GM23338 (cell line): ENCODE measurements at regions not wholly inside any gene's neighbourhood (a gene's known extent, or its start where the extent isn't known, plus 50 kb on each side); places are given as distances from the start of the nearest gene placed in this dataset.

ENCODE experiments used
- ATAC-seq: fragments of 200-7000 bp; cut with Tn5 transposase; 3 replicates; pipeline ENCODE4 v1.9.1; 2020
- DNase-seq: peaks from one replicate; pipeline ENCODE4 v3.0.0-alpha.2; 2015; ENCODE audit warnings: low spot score
- H2AFZ ChIP-seq: fragments of 200-600 bp; sonication (generic); 2 replicates; pipeline ENCODE4 v1.8.0; 2016; ENCODE audit warnings: antibody characterized with exemption, mild to moderate bottlenecking, moderate library complexity
- H3F3A ChIP-seq: fragments of 200-600 bp; sonication (generic); replicated peaks from 2 replicates; pipeline ENCODE4 v1.8.0; 2017; ENCODE audit warnings: antibody characterized with exemption, mixed run types, low read depth
- H3K27ac ChIP-seq: fragments of 200-600 bp; sonication (generic); 2 replicates; pipeline ENCODE4 v1.6.1; 2016; ENCODE audit warnings: low read depth
- H3K27me3 ChIP-seq: fragments of 200-600 bp; sonication (generic); 2 replicates; pipeline ENCODE4 v1.8.0; 2016; ENCODE audit warnings: mild to moderate bottlenecking, mixed run types, moderate library complexity; ENCODE audit not compliant: insufficient read depth
- H3K36me3 ChIP-seq: fragments of 200-600 bp; sonication (generic); 2 replicates; pipeline ENCODE4 v1.8.0; 2016; ENCODE audit warnings: mild to moderate bottlenecking; ENCODE audit not compliant: insufficient read depth
- H3K4me1 ChIP-seq: fragments of 200-600 bp; sonication (generic); 2 replicates; pipeline ENCODE4 v1.8.0; 2016; ENCODE audit warnings: mild to moderate bottlenecking, moderate library complexity; ENCODE audit not compliant: insufficient read depth
- H3K4me2 ChIP-seq: fragments of 200-600 bp; sonication (generic); 2 replicates; pipeline ENCODE4 v1.7.1; 2017; ENCODE audit warnings: mixed run types
- H3K4me3 ChIP-seq: fragments of 200-600 bp; sonication (generic); 2 replicates; pipeline ENCODE4 v1.6.1; 2016; ENCODE audit warnings: mixed run types
- H3K79me2 ChIP-seq: fragments of 200-600 bp; sonication (generic); replicated peaks from 2 replicates; pipeline ENCODE4 v1.8.0; 2017; ENCODE audit warnings: mild to moderate bottlenecking; ENCODE audit not compliant: insufficient read depth
- H3K9me2 ChIP-seq: fragments of 200-600 bp; sonication (generic); 2 replicates; pipeline ENCODE4 v1.8.0; 2017; ENCODE audit not compliant: insufficient read depth
- H4K20me1 ChIP-seq: fragments of 200-600 bp; sonication (generic); replicated peaks from 2 replicates; pipeline ENCODE4 v1.8.0; 2017; ENCODE audit warnings: mild to moderate bottlenecking; ENCODE audit not compliant: insufficient read depth
- H3K27ac Mint-ChIP-seq: 2 replicates; pipeline ENCODE4 v1.8.0; 2020; ENCODE audit warnings: inconsistent platforms, mild to moderate bottlenecking, moderate library complexity, mixed read lengths
- H3K27me3 Mint-ChIP-seq: 3 replicates; pipeline ENCODE4 v1.8.0; 2022; ENCODE audit warnings: low read depth, mild to moderate bottlenecking, moderate library complexity, mixed read lengths, inconsistent platforms; ENCODE audit not compliant: insufficient read depth, poor library complexity
- H3K36me3 Mint-ChIP-seq: 3 replicates; pipeline ENCODE4 v1.8.0; 2021; ENCODE audit warnings: low read depth, mild to moderate bottlenecking, inconsistent platforms, moderate library complexity, mixed read lengths
- H3K4me1 Mint-ChIP-seq: 3 replicates; pipeline ENCODE4 v1.8.0; 2020; ENCODE audit warnings: mild to moderate bottlenecking, inconsistent platforms, mixed read lengths
- H3K4me3 Mint-ChIP-seq: 3 replicates; pipeline ENCODE4 v1.8.0; 2021; ENCODE audit warnings: moderate library complexity, mild to moderate bottlenecking, inconsistent platforms, mixed read lengths
- H3K9me3 Mint-ChIP-seq: 3 replicates; pipeline ENCODE4 v1.8.0; 2020; ENCODE audit warnings: moderate library complexity, mild to moderate bottlenecking, inconsistent platforms, mixed read lengths
- CREB1 ChIP-seq: fragments of 250-450 bp; sonication (Bioruptor Pico); IDR thresholded peaks from 2 replicates; pipeline ENCODE4 v1.5.0; 2020; ENCODE audit warnings: low read depth, mild to moderate bottlenecking, moderate library complexity
- CTCF ChIP-seq, 2 experiments: fragments of 200-600 bp in 1 of 2; sonication (generic) in 1 of 2; conservative IDR thresholded peaks; 2 replicates each; pipeline versions ENCODE4 v1.5.1 to v1.6.1; 2016 to 2017; ENCODE audit warnings: antibody characterized with exemption in 2 of 2, low read depth in 2 of 2, mild to moderate bottlenecking in 2 of 2, moderate library complexity in 1 of 2
- ETS1 ChIP-seq: IDR thresholded peaks from 2 replicates; pipeline ENCODE4 v1.6.1; 2016; ENCODE audit warnings: antibody characterized with exemption
- EZH2 ChIP-seq: fragments of 200-600 bp; sonication (generic); IDR thresholded peaks from one replicate; pipeline ENCODE4 v1.8.0; 2017; ENCODE audit warnings: antibody characterized with exemption, mild to moderate bottlenecking, low read depth; ENCODE audit not compliant: unreplicated experiment
- EZH2phosphoT487 ChIP-seq: fragments of 200-600 bp; sonication (generic); IDR thresholded peaks from one replicate; pipeline ENCODE4 v1.8.1; 2018; ENCODE audit warnings: antibody characterized with exemption; ENCODE audit not compliant: unreplicated experiment
- JUNB ChIP-seq: IDR thresholded peaks from one replicate; pipeline ENCODE4 v1.6.1; 2016; ENCODE audit warnings: antibody characterized with exemption; ENCODE audit not compliant: unreplicated experiment
- NANOG ChIP-seq: IDR thresholded peaks from 2 replicates; pipeline ENCODE4 v1.6.1; 2016; ENCODE audit warnings: antibody characterized with exemption, borderline replicate concordance
- POLR2AphosphoS5 ChIP-seq: IDR thresholded peaks from 2 replicates; pipeline ENCODE4 v1.6.1; 2016; ENCODE audit warnings: antibody characterized with exemption, low read depth
- REST ChIP-seq: IDR thresholded peaks from one replicate; pipeline ENCODE4 v1.6.1; 2018; ENCODE audit warnings: antibody characterized with exemption; ENCODE audit not compliant: unreplicated experiment
- STAT1 ChIP-seq: IDR thresholded peaks from one replicate; pipeline ENCODE4 v1.6.1; 2016; ENCODE audit warnings: antibody characterized with exemption; ENCODE audit not compliant: unreplicated experiment
- ZNF114 ChIP-seq: fragments of 250-450 bp; sonication (Bioruptor Pico); IDR thresholded peaks from 2 replicates; pipeline ENCODE4 v1.5.0; 2020; ENCODE audit warnings: mild to moderate bottlenecking, moderate library complexity
- ZNF331 ChIP-seq: fragments of 250-450 bp; sonication (Bioruptor Pico); IDR thresholded peaks from 2 replicates; pipeline ENCODE4 v1.5.0; 2020; ENCODE audit warnings: low read depth, mild to moderate bottlenecking, moderate library complexity
- ZNF462 ChIP-seq: fragments of 250-450 bp; sonication (Bioruptor Pico); IDR thresholded peaks from 2 replicates; pipeline ENCODE4 v1.5.0; 2020; ENCODE audit warnings: mild to moderate bottlenecking, moderate library complexity

- H3K27me3 ChIP-seq, result no peaks in the 10 kb centered on the region
- no peaks in the 10 kb centered on the region for H4K20me1 ChIP-seq
- H3F3A ChIP-seq, result no peaks in the 10 kb centered on the region
- Mint-ChIP-seq H3K4me1 (no peaks in the 10 kb centered on the region), H3K36me3 (0 out of 3 replicates have a peak, but pooled peaks cover 3% of the 10 kb centered on the region), H3K27ac (no peak overlapping the region), H3K4me3 (no peak overlapping the region), H3K9me3 (peaks cover 6% of the 10 kb centered on the region), H3K27me3 (no peaks in the 10 kb centered on the region)
- H3K9me2 ChIP-seq, result no peaks in the 10 kb centered on the region
- H3K36me3 ChIP-seq, result no peaks in the 10 kb centered on the region
- TF ChIP-seq EZH2, result no peak
- TF ChIP-seq ZNF462, result no peak
- TF ChIP-seq ZNF331, result no peak
- no peak for TF ChIP-seq JUNB
- no peak for TF ChIP-seq POLR2AphosphoS5
- no peak for TF ChIP-seq ETS1
- no peak for TF ChIP-seq REST
- no peak for TF ChIP-seq STAT1
- no peak for TF ChIP-seq NANOG
- TF ChIP-seq ZNF114, result no peak
- TF ChIP-seq EZH2phosphoT487, result no peak
- no peak for TF ChIP-seq CTCF (conservative IDR thresholded peaks at IDR 0.05; ENCODE audit: low read depth in 2 of 2)
- TF ChIP-seq CREB1 (CRISPR knock-in tag), result no peak
- H3K79me2 ChIP-seq, result no peaks in the 10 kb centered on the region
- no peaks in the 10 kb centered on the region for H3K4me1 ChIP-seq
- ATAC-seq (no peak), DNase-seq (no peak)
- H3K4me2 ChIP-seq, result no peak overlapping the region
- no peak overlapping the region for H3K4me3 ChIP-seq
- H3K27ac ChIP-seq, result no peak overlapping the region
- H2AFZ ChIP-seq, result no peak overlapping the region
Observed at GRCh38 chr9:29966247-29966646, 2393.0 kb upstream of the C9orf72 start.
